Activated CD8-positive, alpha-beta memory T cell treated with anti-CD3 and anti-CD28 coated beads for 48 hours (primary cell): ENCODE measurements at regions not wholly inside any gene's neighbourhood (a gene's known extent, or its start where the extent isn't known, plus 50 kb on each side); places are given as distances from the start of the nearest gene placed in this dataset.
"Not testable (repeated sequence)": the region's sequence is repeated elsewhere in the genome, so short reads cannot be mapped to it uniquely, and the experiment has no call there.

Experiments
- DNase-seq, 3 experiments: peaks; one replicate each; pipeline ENCODE4 v3.0.0-alpha.2; 2020; ENCODE audit warnings: low read depth in 2 of 3, low spot score in 2 of 3

GRCh38 chrX:40418146-40418812, 162.5 kb upstream of the ATP6AP2 start:
- no peak for DNase-seq

GRCh38 chrX:40415675-40416074, 165.1 kb upstream of the ATP6AP2 start:
- DNase-seq = no peak

GRCh38 chrX:40414335-40414734, 166.4 kb upstream of the ATP6AP2 start:
- no peak for DNase-seq

- no peak for DNase-seq
These were observed 169.2 kb upstream of the ATP6AP2 start for GRCh38 chrX:40411340-40412111.

- no peak for DNase-seq
These were observed 169.9 kb upstream of the ATP6AP2 start for GRCh38 chrX:40410859-40411258.

GRCh38 chrX:40406330-40406859, 174.4 kb upstream of the ATP6AP2 start:
- no peak for DNase-seq

- no peak for DNase-seq
These were observed 175.4 kb upstream of the ATP6AP2 start for GRCh38 chrX:40405399-40405798.

GRCh38 chrX:40403757-40404156, 177.0 kb upstream of the ATP6AP2 start:
- DNase-seq = no peak

GRCh38 chrX:40402831-40403533, 177.8 kb upstream of the ATP6AP2 start:
- DNase-seq = no peak

- no peak for DNase-seq
These were observed 185.7 kb upstream of the ATP6AP2 start for GRCh38 chrX:40395102-40395501.

- DNase-seq = no peak
These were observed 186.5 kb upstream of the ATP6AP2 start for GRCh38 chrX:40394302-40394701.

- no peak for DNase-seq
These were observed 188.2 kb upstream of the ATP6AP2 start for GRCh38 chrX:40392599-40392998.

- DNase-seq = no peak
These were observed 189.1 kb upstream of the ATP6AP2 start for GRCh38 chrX:40391662-40392061.

- DNase-seq = no peak
These were observed 191.2 kb upstream of the ATP6AP2 start for GRCh38 chrX:40389555-40389954.

- no peak for DNase-seq
These were observed 192.3 kb upstream of the ATP6AP2 start for GRCh38 chrX:40388441-40388840.

GRCh38 chrX:40387869-40388268, 192.9 kb upstream of the ATP6AP2 start:
- not testable (repeated sequence) for DNase-seq

- not testable (repeated sequence) for DNase-seq
These were observed 193.5 kb upstream of the ATP6AP2 start for GRCh38 chrX:40387311-40387710.

GRCh38 chrX:40385682-40386081, 195.1 kb upstream of the ATP6AP2 start:
- DNase-seq = no peak

- DNase-seq = no peak
These were observed 195.5 kb upstream of the ATP6AP2 start for GRCh38 chrX:40385256-40385655.

GRCh38 chrX:40383969-40384368, 196.8 kb upstream of the ATP6AP2 start:
- DNase-seq = no peak

- no peak for DNase-seq
These were observed 197.4 kb upstream of the ATP6AP2 start for GRCh38 chrX:40383360-40383759.
